Uterus (tissue), 2 donors: ENCODE measurements at regions not wholly inside any gene's neighbourhood (a gene's known extent, or its start where the extent isn't known, plus 50 kb on each side); places are given as distances from the start of the nearest gene placed in this dataset.

Source experiments
- CTCF ChIP-seq, 4 experiments: fragments of 200-600 bp in 2 of 4; fragments of 450-650 bp in 2 of 4; sonication (generic) in 2 of 4; IDR thresholded peaks; one replicate each; pipeline ENCODE4 v1.5.1; 2016 to 2019; ENCODE audit warnings: antibody characterized with exemption in 4 of 4, mild to moderate bottlenecking in 2 of 4, moderate library complexity in 1 of 4
- POLR2A ChIP-seq, 2 donors: fragments of 450-650 bp; IDR thresholded peaks; one replicate each; pipeline ENCODE4 v1.6.1; 2016; ENCODE audit warnings: antibody characterized with exemption in 2 of 2, mild to moderate bottlenecking in 1 of 2, moderate library complexity in 1 of 2

GRCh38 chr14:83118029-83118428 is 1584.4 kb upstream of the SEL1L start:
- TF ChIP-seq POLR2A (IDR thresholded peaks at IDR 0.05) (no peak), CTCF (IDR thresholded peaks at IDR 0.05) (no peak)
